K562 (cell line): ENCODE measurements at regions not wholly inside any gene's neighbourhood (a gene's known extent, or its start where the extent isn't known, plus 50 kb on each side); places are given as distances from the start of the nearest gene placed in this dataset.

ENCODE experiments used
- ATAC-seq: fragments of 200-7000 bp; cut with Tn5 transposase; 3 replicates; pipeline ENCODE4 v1.9.1; 2020; ENCODE audit warnings: moderate library complexity
- BruUV-seq: library from RNA; stranded (reverse); fragments of 400-500 nt; replicated peaks from 2 replicates; lab custom pipeline; 2021; lab: Mats Ljungman, UMichigan
- CTCF ChIA-PET: fragments of 300-600 bp; formaldehyde crosslinking; extraction: SDS; loops from one replicate; lab custom pipeline; 2021; ENCODE audit warnings: low intra/inter-chr PET ratio; lab: Yijun Ruan, JAX
- POLR2A ChIA-PET: fragments of 300-600, 350-650 bp; sonication (Branson Sonifier 250); formaldehyde crosslinking; extraction: SDS; loops from one replicate; lab custom pipeline; 2021; ENCODE audit warnings: antibody characterized with exemption, inconsistent platforms; lab: Yijun Ruan, JAX
- DNase-seq, 4 experiments: peaks; one replicate each; pipeline versions ENCODE4 v3.0.0 to v3.0.0-alpha.2; 2011 to 2018; ENCODE audit warnings: low spot score in 3 of 4, mixed read lengths in 3 of 4; ENCODE audit errors: extremely low read depth in 1 of 4
- FAIRE-seq: peaks from 2 replicates; lab custom pipeline; 2011; peaks lifted over from hg19 to GRCh38; lab: Jason Lieb, UNC
- H2AFZ ChIP-seq: 2 replicates; pipeline ENCODE4 v1.6.0; 2011; ENCODE audit warnings: low read depth, low read length, control low read depth, inconsistent platforms
- H3K27ac ChIP-seq: fragments of 200-600 bp; 3 replicates; pipeline ENCODE4 v1.8.0; 2011; ENCODE audit warnings: low read depth, mild to moderate bottlenecking, control low read depth, inconsistent platforms, low read length, moderate library complexity, mixed read lengths; ENCODE audit errors: extremely low read depth
- H3K27me3 ChIP-seq, 2 experiments: fragments of 300-600 bp in 1 of 2; 2 replicates in 1 of 2; 3 replicates in 1 of 2; pipeline versions ENCODE4 v1.6.0 to v1.8.0; 2011; ENCODE audit warnings: inconsistent platforms in 2 of 2, low read length in 2 of 2, mild to moderate bottlenecking in 1 of 2, mixed read lengths in 1 of 2, moderate library complexity in 1 of 2; ENCODE audit not compliant: control insufficient read depth in 2 of 2, insufficient read depth in 2 of 2
- H3K36me3 ChIP-seq: fragments of 300-600 bp; 3 replicates; pipeline ENCODE4 v1.8.0; 2011; ENCODE audit warnings: mild to moderate bottlenecking, low read length, inconsistent platforms; ENCODE audit not compliant: control insufficient read depth, insufficient read depth
- H3K4me1 ChIP-seq, 2 experiments: fragments of 200-600 bp in 1 of 2; replicated peaks in 1 of 2; 2 replicates in 1 of 2; 3 replicates in 1 of 2; pipeline versions ENCODE4 v1.5.1 to v1.8.0; 2011; ENCODE audit warnings: inconsistent platforms in 2 of 2, low read length in 2 of 2, mild to moderate bottlenecking in 1 of 2, mixed read lengths in 1 of 2, moderate library complexity in 1 of 2; ENCODE audit not compliant: control insufficient read depth in 2 of 2, insufficient read depth in 2 of 2
- H3K4me2 ChIP-seq: 2 replicates; pipeline ENCODE4 v1.6.1; 2011; ENCODE audit warnings: low read length, control low read depth, inconsistent platforms, mixed read lengths; ENCODE audit not compliant: insufficient read depth
- H3K4me3 ChIP-seq: fragments of 200-600 bp; sonication (generic), shearing (Covaris generic); 2 replicates; pipeline ENCODE4 v1.5.1; 2016; ENCODE audit warnings: control low read depth, inconsistent platforms
- H3K79me2 ChIP-seq: fragments of 200-600 bp; 3 replicates; pipeline ENCODE4 v1.8.0; 2011; ENCODE audit warnings: low read length, inconsistent platforms; ENCODE audit not compliant: control insufficient read depth, insufficient read depth
- H3K9ac ChIP-seq, 2 experiments: 2 replicates each; pipeline versions ENCODE4 v1.6.0 to v1.6.1; 2011; ENCODE audit warnings: low read depth in 2 of 2, low read length in 2 of 2, control low read depth in 1 of 2, inconsistent platforms in 1 of 2, mild to moderate bottlenecking in 1 of 2, mixed read lengths in 1 of 2; ENCODE audit not compliant: insufficient read depth in 1 of 2
- H3K9me1 ChIP-seq: one replicate; pipeline ENCODE4 v1.6.0; 2011; ENCODE audit warnings: inconsistent platforms, mild to moderate bottlenecking, low read length, moderate library complexity; ENCODE audit not compliant: control insufficient read depth, insufficient read depth
- H3K9me3 ChIP-seq: replicated peaks from 2 replicates; pipeline ENCODE4 v1.5.1; 2011; ENCODE audit warnings: low read depth, low read length, inconsistent platforms; ENCODE audit not compliant: control insufficient read depth, insufficient read depth
- H4K20me1 ChIP-seq: replicated peaks from 2 replicates; pipeline ENCODE4 v1.6.1; 2011; ENCODE audit warnings: low read length, inconsistent platforms, mixed read lengths; ENCODE audit not compliant: control insufficient read depth, insufficient read depth
- BCL6 ChIP-seq: fragments of 250-450 bp; sonication (Bioruptor Pico); IDR thresholded peaks from 2 replicates; pipeline ENCODE4 v1.4.0; 2020
- JUND ChIP-seq, 2 experiments: IDR thresholded peaks; 2 replicates in 1 of 2; 3 replicates in 1 of 2; pipeline ENCODE4 v1.6.1; 2011; ENCODE audit warnings: borderline replicate concordance in 2 of 2, low read depth in 2 of 2, low read length in 2 of 2, improper control_type of control experiment in 1 of 2, missing biosample characterization in 1 of 2, missing genetic modification characterization in 1 of 2, missing genetic modification reagents in 1 of 2
- LEF1 ChIP-seq: fragments of 450-650 bp; IDR thresholded peaks from 2 replicates; pipeline ENCODE4 v1.6.1; 2016; ENCODE audit warnings: mild to moderate bottlenecking
- PTBP1 ChIP-seq: fragments of 200-400 bp; formaldehyde crosslinking; IDR thresholded peaks from 2 replicates; pipeline ENCODE4 v1.6.1; 2017; ENCODE audit warnings: low read depth, low read length
- RFX1 ChIP-seq: fragments of 450-650 bp; IDR thresholded peaks from 2 replicates; pipeline ENCODE4 v1.6.1; 2016; ENCODE audit warnings: mild to moderate bottlenecking, moderate library complexity
- SP2 ChIP-seq: IDR thresholded peaks from 2 replicates; pipeline ENCODE4 v1.6.1; 2011; ENCODE audit warnings: mild to moderate bottlenecking, low read depth, low read length, moderate library complexity; ENCODE audit not compliant: poor library complexity, severe bottlenecking; ENCODE audit errors: extremely low read depth
- TFE3 ChIP-seq: fragments of 450-650 bp; formaldehyde crosslinking; IDR thresholded peaks from 2 replicates; pipeline ENCODE4 v1.4.0; 2020; ENCODE audit warnings: mild to moderate bottlenecking, mixed read lengths
- WGBS: fragments of 100-300 bp; shearing (Covaris generic); methylation state at CpG from one replicate; pipeline ENCODE4 v1.1.6; 2016; ENCODE audit warnings: low coverage, mixed read lengths; ENCODE audit not compliant: insufficient coverage; ENCODE audit errors: missing lambda C conversion rate; 5-methylcytosine and 5-hydroxymethylcytosine counted together
- in situ Hi-C: fragments of 300-500 bp; cut with MboI; formaldehyde crosslinking; loops from 4 replicates; pipeline ENCODE4 v1.15.0; 2018; ENCODE audit warnings: inconsistent platforms, mixed read lengths
- intact Hi-C: fragments of 100-400 bp; cut with micrococcal nuclease; formaldehyde crosslinking; loops from 2 replicates; pipeline ENCODE4 v1.14.2; 2022

GRCh38 chr5:27353540-27353939, 315.2 kb upstream of the CDH9 start:
- no peak overlapping the region for H2AFZ ChIP-seq
- intact Hi-C loops (no loop called here), in situ Hi-C loops (no loop called here)
- POLR2A ChIA-PET, result no interaction called here
- CTCF ChIA-PET, result no interaction called here
- ATAC-seq, result no peak
- no peak overlapping the region for H3K27ac ChIP-seq
- H3K4me3 ChIP-seq, result no peak overlapping the region
- DNase-seq, result no peak
- H3K79me2 ChIP-seq, result no peaks in the 10 kb centered on the region
- no peaks in the 10 kb centered on the region for H3K9me3 ChIP-seq
- no TSS peak for BruUV-seq
- no peaks in the 10 kb centered on the region for H3K27me3 ChIP-seq
- H4K20me1 ChIP-seq, result no peaks in the 10 kb centered on the region
- 23% methylated on average over 6 of the region's 6 CpGs for WGBS
- H3K4me1 ChIP-seq, result no peaks in the 10 kb centered on the region
- no peak overlapping the region for H3K9ac ChIP-seq
- no peaks in the 10 kb centered on the region for H3K36me3 ChIP-seq
- H3K4me2 ChIP-seq, result no peak overlapping the region
- H3K9me1 ChIP-seq, result no peaks in the 10 kb centered on the region
- FAIRE-seq, result no peak
- TF ChIP-seq RFX1 (no peak), PTBP1 (no peak), JUND (IDR thresholded peaks at IDR 0.05; ENCODE audit: borderline replicate concordance, low read depth, low read length) (no peak), JUND (tag; IDR thresholded peaks at IDR 0.05; ENCODE audit: borderline replicate concordance, low read depth, low read length) (no peak), LEF1 (no peak), BCL6 (CRISPR knock-in tag) (no peak), SP2 (no peak), TFE3 (peak; percentile 78)
